Suprapubic skin (tissue), 4 donors: ENCODE measurements at regions not wholly inside any gene's neighbourhood (a gene's known extent, or its start where the extent isn't known, plus 50 kb on each side); places are given as distances from the start of the nearest gene placed in this dataset.

Experiments used
- DNase-seq, 2 donors: peaks; one replicate each; pipeline ENCODE4 v3.0.0-alpha.2; 2019; ENCODE audit warnings: low spot score in 2 of 2
- H3K27ac ChIP-seq: fragments of 200-600 bp; sonication (generic); one replicate; pipeline ENCODE4 v1.5.1; 2019
- H3K27me3 ChIP-seq: fragments of 200-600 bp; sonication (generic); one replicate; pipeline ENCODE4 v1.5.1; 2019
- H3K36me3 ChIP-seq: fragments of 200-600 bp; sonication (generic); one replicate; pipeline ENCODE4 v1.5.1; 2019
- H3K4me1 ChIP-seq: fragments of 200-600 bp; sonication (generic); one replicate; pipeline ENCODE4 v1.5.1; 2019
- H3K4me3 ChIP-seq: fragments of 200-600 bp; sonication (generic); one replicate; pipeline ENCODE4 v1.5.1; 2019; ENCODE audit warnings: mild to moderate bottlenecking
- H3K9me3 ChIP-seq: fragments of 200-600 bp; sonication (generic); one replicate; pipeline ENCODE4 v1.5.1; 2019
- CTCF ChIP-seq, 2 donors: fragments of 200-600 bp in 1 of 2; fragments of 450-650 bp in 1 of 2; sonication (generic) in 1 of 2; IDR thresholded peaks; one replicate each; pipeline ENCODE4 v1.5.1; 2016 to 2019; ENCODE audit warnings: antibody characterized with exemption in 2 of 2, mild to moderate bottlenecking in 1 of 2, moderate library complexity in 1 of 2
- EP300 ChIP-seq: sonication (generic); formaldehyde crosslinking; IDR thresholded peaks from one replicate; pipeline ENCODE4 v1.6.1; 2017; ENCODE audit warnings: antibody characterized with exemption
- POLR2A ChIP-seq, 2 donors: fragments of 450-650 bp; IDR thresholded peaks; one replicate each; pipeline ENCODE4 v1.6.1; 2017; ENCODE audit warnings: antibody characterized with exemption in 2 of 2, mild to moderate bottlenecking in 2 of 2, moderate library complexity in 2 of 2
- POLR2AphosphoS5 ChIP-seq, 3 donors: sonication (generic); formaldehyde crosslinking; IDR thresholded peaks; one replicate each; pipeline ENCODE4 v1.6.1; 2017; ENCODE audit warnings: antibody characterized with exemption in 3 of 3
- WGBS: methylation state at CpG from one replicate; pipeline ENCODE4 v1.1.5; 2018; 5-methylcytosine and 5-hydroxymethylcytosine counted together

DNA sequence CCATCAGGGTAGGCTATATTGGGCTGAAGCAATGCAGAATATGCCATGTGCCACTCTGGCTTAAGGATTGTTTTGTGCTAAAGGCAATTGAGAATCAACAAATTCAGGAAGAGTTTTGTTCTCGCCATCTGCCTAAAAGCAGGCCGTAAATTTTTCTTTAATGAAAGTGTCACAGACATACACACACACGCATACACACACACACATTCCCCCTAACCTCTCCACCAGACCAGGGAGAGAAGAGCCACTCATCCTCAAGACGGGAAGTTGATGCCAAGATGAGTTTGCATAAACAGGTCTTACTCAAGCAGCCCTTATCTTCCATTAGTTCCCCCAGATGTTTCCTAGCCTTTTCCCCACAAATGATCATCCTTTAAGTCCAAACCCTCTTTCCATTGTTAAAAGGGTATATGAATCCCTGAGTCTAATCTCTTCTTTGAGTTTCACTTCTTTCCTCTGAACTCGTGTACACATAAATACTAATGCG is 59.6 kb upstream of the TRIM24 start:
- Histone ChIP-seq H3K27me3 (no peaks in the 10 kb centered on the region), H3K4me3 (no peak overlapping the region), H3K36me3 (no peaks in the 10 kb centered on the region), H3K27ac (no peak overlapping the region), H3K9me3 (no peaks in the 10 kb centered on the region), H3K4me1 (no peaks in the 10 kb centered on the region)
- no peak for DNase-seq
- WGBS = 76% methylated on average over 6 of the region's 6 CpGs
- TF ChIP-seq CTCF (IDR thresholded peaks at IDR 0.05) (no peak), EP300 (no peak), POLR2A (IDR thresholded peaks at IDR 0.05) (no peak), POLR2AphosphoS5 (IDR thresholded peaks at IDR 0.05) (no peak)

- H3K4me1 ChIP-seq = no peaks in the 10 kb centered on the region
- TF ChIP-seq POLR2A (IDR thresholded peaks at IDR 0.05) (no peak), CTCF (IDR thresholded peaks at IDR 0.05) (no peak), POLR2AphosphoS5 (IDR thresholded peaks at IDR 0.05) (no peak), EP300 (no peak)
- no peaks in the 10 kb centered on the region for H3K27me3 ChIP-seq
- H3K36me3 ChIP-seq = no peaks in the 10 kb centered on the region
- WGBS = 91% methylated on average over 1 of the region's 1 CpG
- no peak overlapping the region for H3K4me3 ChIP-seq
- no peak for DNase-seq
- no peak overlapping the region for H3K27ac ChIP-seq
- no peaks in the 10 kb centered on the region for H3K9me3 ChIP-seq
These were observed 57.3 kb upstream of the TRIM24 start for GRCh38 chr7:138402749-138403148.

DNA sequence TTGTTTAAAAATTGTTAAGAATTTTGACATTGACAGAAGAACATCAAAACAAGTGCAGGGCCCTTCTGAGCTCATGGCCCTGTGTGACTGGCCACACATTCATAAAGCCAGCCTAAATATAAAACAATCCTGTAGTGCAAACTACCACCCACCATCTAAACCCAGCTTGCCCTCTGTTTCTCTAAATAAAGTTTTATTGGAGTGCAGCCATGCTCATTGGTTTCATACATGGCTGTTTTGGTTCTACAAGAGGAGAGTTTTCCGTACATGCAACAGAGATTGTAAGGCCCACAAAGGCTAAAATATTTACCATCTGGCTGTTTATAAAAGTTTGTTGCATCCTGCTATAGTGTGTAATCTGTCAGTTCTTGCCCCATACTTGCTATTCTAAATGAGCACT is 54.6 kb upstream of the TRIM24 start:
- Histone ChIP-seq H3K4me3 (no peak overlapping the region), H3K36me3 (no peaks in the 10 kb centered on the region), H3K4me1 (no peaks in the 10 kb centered on the region), H3K27me3 (no peaks in the 10 kb centered on the region), H3K27ac (no peak overlapping the region), H3K9me3 (no peaks in the 10 kb centered on the region)
- 100% methylated on average over 1 of the region's 1 CpG for WGBS
- no peak for TF ChIP-seq POLR2AphosphoS5 (IDR thresholded peaks at IDR 0.05)
- TF ChIP-seq EP300 = no peak
- no peak for TF ChIP-seq CTCF (IDR thresholded peaks at IDR 0.05)
- TF ChIP-seq POLR2A (IDR thresholded peaks at IDR 0.05) = no peak
- no peak for DNase-seq

DNA sequence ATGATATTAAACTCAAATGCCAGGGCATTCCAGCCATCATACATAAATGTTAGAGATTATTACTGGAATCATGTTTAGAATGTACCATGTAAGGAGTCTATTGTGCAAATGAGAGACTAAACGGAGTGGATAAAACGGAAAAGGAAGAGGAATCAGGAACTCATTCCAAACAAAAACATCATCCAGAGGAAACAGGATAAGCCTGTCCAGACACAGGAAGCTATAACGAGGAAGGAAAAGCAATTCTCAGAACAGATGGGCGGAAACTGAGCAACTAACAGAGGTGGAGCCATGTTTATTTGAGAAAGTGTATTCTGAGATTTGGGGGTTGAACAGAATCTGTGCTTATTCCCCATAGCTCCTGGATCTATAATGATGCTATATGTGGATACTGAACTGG is 52.3 kb upstream of the TRIM24 start:
- no peak for TF ChIP-seq POLR2A (IDR thresholded peaks at IDR 0.05)
- TF ChIP-seq POLR2AphosphoS5 (IDR thresholded peaks at IDR 0.05) = no peak
- no peak for TF ChIP-seq CTCF (IDR thresholded peaks at IDR 0.05)
- no peak for TF ChIP-seq EP300
- DNase-seq = no peak
- WGBS = 18% methylated on average over 4 of the region's 4 CpGs
- Histone ChIP-seq H3K36me3 (no peaks in the 10 kb centered on the region), H3K4me1 (no peaks in the 10 kb centered on the region), H3K4me3 (no peak overlapping the region), H3K27ac (no peak overlapping the region), H3K27me3 (no peaks in the 10 kb centered on the region), H3K9me3 (no peaks in the 10 kb centered on the region)
